Coronary artery (tissue), 2 donors: ENCODE measurements at regions not wholly inside any gene's neighbourhood (a gene's known extent, or its start where the extent isn't known, plus 50 kb on each side); places are given as distances from the start of the nearest gene placed in this dataset.
"Not testable (repeated sequence)": the region's sequence is repeated elsewhere in the genome, so short reads cannot be mapped to it uniquely, and the experiment has no call there.

Experiments used
- DNase-seq: peaks from one replicate; pipeline ENCODE4 v3.0.0-alpha.2; 2017; ENCODE audit warnings: low spot score
- H3K27ac ChIP-seq, 2 donors: fragments of 200-600 bp; sonication (generic); one replicate each; pipeline ENCODE4 v1.5.1; 2016 to 2019
- H3K4me3 ChIP-seq: fragments of 200-600 bp; sonication (generic); 2 replicates; pipeline ENCODE4 v1.5.1; 2016; ENCODE audit warnings: mild to moderate bottlenecking, moderate library complexity
- TF ChIP-seq, protein P1 (sequence below): fragments of 200-600 bp; sonication (generic); IDR thresholded peaks from one replicate; pipeline ENCODE4 v1.5.1; 2019; ENCODE audit warnings: antibody characterized with exemption

DNA sequence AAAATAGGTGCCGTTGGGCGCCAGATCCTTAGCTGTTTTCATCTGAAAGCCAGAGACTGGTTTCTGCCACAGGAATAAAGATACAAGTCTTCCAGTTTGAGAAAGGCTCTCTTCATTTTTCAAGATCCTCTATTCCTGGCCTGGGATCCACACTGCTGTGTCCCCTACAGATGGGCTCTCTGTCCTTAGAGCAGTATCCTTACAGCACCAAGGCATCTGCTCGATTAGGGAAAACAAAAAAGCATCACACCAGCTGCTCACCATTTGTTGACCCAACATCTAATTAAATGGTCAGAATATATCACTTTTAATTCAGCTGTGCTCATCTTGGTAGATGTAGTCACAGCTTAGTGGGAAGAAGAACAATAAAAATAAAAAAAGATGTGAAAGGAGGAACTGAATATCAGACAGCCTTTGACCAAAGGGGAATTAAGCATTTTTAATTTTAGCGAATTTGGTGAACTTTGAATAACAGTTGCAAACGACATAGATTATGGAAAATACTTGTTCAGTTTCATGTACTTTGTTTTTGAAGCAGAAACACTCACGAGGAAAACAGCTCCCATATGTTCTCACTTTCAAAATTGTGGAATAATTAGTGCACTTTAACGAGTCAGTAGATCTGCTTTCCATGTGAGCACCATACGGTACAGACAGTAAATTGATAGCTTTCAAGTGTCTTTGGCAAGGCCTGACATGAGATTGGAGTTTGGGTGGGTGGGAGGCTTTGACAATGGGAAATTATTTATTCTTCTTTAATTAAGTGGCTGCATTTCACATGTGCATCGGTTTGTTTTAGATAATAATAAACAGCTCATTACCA is 148.4 kb upstream of the CLNK start:
- H3K4me3 ChIP-seq = no peak overlapping the region
- no peak overlapping the region for H3K27ac ChIP-seq
- TF ChIP-seq, protein P1, sequence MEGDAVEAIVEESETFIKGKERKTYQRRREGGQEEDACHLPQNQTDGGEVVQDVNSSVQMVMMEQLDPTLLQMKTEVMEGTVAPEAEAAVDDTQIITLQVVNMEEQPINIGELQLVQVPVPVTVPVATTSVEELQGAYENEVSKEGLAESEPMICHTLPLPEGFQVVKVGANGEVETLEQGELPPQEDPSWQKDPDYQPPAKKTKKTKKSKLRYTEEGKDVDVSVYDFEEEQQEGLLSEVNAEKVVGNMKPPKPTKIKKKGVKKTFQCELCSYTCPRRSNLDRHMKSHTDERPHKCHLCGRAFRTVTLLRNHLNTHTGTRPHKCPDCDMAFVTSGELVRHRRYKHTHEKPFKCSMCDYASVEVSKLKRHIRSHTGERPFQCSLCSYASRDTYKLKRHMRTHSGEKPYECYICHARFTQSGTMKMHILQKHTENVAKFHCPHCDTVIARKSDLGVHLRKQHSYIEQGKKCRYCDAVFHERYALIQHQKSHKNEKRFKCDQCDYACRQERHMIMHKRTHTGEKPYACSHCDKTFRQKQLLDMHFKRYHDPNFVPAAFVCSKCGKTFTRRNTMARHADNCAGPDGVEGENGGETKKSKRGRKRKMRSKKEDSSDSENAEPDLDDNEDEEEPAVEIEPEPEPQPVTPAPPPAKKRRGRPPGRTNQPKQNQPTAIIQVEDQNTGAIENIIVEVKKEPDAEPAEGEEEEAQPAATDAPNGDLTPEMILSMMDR = no peak
- DNase-seq = no peak

DNA sequence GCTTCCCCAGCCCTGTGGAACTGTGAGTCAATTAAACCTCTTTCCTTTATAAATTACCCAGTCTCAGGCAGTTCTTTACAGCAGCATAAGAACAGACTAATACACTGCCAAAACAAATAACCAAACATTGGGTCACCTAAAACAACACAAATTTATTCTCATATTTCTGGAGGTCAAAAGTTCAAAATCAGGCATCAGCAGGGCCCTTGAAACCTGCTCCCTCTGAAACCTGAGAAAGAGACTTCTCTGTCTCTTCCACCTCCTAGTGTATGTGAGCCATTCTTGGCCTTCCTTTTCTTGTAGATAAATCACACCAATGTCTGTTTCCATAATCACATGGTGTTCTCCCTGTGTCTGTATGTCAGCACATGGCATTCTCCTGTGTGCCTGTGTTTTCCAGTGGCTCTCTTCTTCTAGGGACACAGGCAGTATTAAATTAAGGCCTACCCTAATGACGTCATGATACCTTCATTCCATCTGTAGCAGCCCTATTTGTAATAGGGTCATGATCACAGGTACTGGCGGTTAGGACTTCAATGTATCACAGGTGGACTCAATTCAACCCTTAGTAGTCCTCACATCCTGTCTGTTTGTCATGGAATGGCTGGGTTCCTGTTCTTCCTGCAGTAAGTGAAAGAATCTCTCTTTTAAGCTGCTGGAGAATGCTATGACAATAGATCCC is 147.3 kb upstream of the CLNK start:
- H3K27ac ChIP-seq = no peak overlapping the region
- TF ChIP-seq, protein P1 = no peak
- no peak for DNase-seq
- H3K4me3 ChIP-seq = no peak overlapping the region

DNA sequence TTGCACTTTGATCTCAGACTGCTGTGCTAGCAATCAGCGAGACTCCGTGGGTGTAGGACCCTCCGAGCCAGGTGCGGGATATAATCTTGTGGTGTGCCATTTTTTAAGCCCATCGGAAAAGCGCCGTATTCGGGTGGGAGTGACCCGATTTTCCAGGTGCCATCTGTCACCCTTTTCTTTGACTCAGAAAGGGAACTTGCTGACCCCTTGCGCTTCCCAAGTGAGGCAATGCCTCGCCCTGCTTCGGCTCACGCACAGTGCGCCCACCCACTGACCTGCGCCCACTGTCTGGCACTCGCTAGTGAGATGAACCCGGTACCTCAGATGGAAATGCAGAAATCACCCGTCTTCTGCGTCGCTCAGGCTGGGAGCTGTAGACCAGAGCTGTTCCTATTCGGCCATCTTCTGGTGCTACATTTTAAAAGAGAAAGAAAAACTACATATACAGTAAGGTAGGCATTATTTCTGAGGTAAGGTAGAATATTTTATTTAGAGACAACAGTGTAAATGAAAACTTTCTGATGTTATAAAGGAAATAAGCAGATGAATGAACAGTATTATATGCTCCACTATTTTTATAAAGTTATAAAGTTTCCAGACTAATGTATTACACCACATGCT is 144.5 kb upstream of the CLNK start:
- not testable (repeated sequence) for H3K4me3 ChIP-seq, H3K27ac ChIP-seq, DNase-seq

DNA sequence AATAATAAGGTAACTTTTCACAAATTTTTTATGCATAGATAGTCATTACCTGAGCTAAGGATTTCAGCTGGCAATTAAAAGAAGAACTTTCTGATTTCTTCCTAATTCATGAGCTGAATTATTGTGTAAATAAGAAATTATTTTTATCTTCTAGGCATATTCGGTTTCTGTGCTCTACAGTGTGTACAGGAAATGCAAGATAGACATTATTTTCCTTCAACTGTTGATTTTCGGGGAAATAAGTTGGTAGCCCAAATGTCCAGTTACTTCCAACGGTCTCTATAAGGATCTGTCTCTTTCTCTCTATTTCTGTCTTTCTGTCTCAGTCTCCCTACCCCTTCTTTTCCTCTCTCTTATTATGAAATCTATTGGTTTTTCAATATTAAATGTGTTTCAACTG is 137.3 kb upstream of the CLNK start:
- TF ChIP-seq, protein P1 = no peak
- Histone ChIP-seq H3K4me3 (no peak overlapping the region), H3K27ac (no peak overlapping the region)
- DNase-seq = no peak

DNA sequence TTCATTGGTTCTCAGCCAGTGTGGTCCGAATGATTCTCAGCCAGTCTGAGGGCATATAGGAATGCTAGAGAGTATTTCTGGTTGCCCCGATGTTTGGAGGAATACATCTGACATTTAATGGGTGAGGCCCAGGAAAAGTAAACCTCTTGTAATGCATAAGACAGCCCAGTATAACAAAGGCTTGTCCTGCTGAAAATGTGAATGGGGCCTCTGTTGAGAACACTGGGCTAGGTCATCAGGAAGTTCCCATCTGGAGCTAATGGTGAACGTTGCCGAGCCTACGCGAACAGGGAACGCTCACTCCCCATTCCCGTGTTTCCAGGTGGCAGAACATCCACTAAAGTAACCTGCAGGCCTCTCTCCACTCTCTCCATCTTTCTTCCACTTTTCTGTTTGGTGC is 132.0 kb upstream of the CLNK start:
- H3K4me3 ChIP-seq = no peak overlapping the region
- DNase-seq = no peak
- no peak overlapping the region for H3K27ac ChIP-seq
- TF ChIP-seq, protein P1 = no peak

DNA sequence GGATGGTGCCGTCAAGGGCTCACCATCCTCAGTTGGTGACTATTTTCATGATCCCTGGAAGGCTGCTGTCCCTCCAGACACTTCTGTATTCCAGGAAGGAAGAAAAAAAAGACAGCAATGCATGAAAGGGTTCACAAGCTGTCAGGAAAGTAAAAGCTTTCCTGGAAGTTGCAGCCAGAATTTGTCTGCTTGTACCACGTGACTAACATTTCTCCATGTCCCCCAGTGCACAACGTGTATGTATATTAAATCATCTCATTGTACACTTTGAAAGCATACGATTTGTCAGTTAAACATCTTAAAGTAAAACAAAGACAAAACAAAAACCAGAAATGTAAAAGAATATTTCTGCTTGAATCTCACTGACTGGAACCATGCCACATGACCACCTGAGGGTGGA is 127.4 kb upstream of the CLNK start:
- TF ChIP-seq, protein P1 = no peak
- Histone ChIP-seq H3K4me3 (no peak overlapping the region), H3K27ac (no peak overlapping the region)
- DNase-seq = no peak

DNA sequence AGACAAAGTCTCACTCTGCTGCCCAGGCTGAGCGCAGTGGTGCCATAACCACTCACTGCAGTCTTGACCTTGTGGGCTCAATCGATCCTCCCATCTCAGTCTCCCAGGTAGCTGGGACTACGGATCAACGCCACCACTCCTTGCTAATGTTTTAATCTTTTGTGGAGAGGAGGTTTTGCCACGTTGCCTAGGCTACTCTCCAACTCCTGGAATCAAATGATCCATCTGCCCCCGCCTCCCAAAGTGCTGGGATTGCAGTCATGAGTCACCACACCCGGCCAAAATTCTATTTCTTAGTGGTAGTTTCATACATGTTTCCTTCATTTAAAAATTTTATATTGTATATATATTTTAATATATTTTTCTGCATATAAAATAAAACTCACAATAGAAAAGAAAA is 125.8 kb upstream of the CLNK start:
- Histone ChIP-seq H3K27ac (no peak overlapping the region), H3K4me3 (no peak overlapping the region)
- no peak for DNase-seq
- TF ChIP-seq, protein P1 = no peak
